ENCODE measurements at regions not wholly inside any gene's neighbourhood (a gene's known extent, or its start where the extent isn't known, plus 50 kb on each side); places are given as distances from the start of the nearest gene placed in this dataset.
A peak's percentile ranks its signal among the peaks of the same experiment; 100 is the strongest.

GRCh38 chr4:18297684-18298083, 276.1 kb upstream of the LCORL start:
- Histone ChIP-seq H3K4me2 (ENCODE audit: control insufficient read depth, insufficient read depth) (no peak overlapping the region), H3K27me3 (replicated peaks in 1 of 2; ENCODE audit: control insufficient read depth in 2 of 2, insufficient read depth in 2 of 2, low read length in 1 of 2) (no peaks in the 10 kb centered on the region), H3K4me1 (ENCODE audit: control insufficient read depth, insufficient read depth, low read length) (no peaks in the 10 kb centered on the region), H4K20me1 (ENCODE audit: control insufficient read depth, insufficient read depth) (no peaks in the 10 kb centered on the region), H3K27ac (ENCODE audit: control insufficient read depth, insufficient read depth) (no peak overlapping the region), H3K36me3 (ENCODE audit: control insufficient read depth in 2 of 2, insufficient read depth in 2 of 2, low read length in 1 of 2) (no peaks in the 10 kb centered on the region), H3K79me2 (ENCODE audit: control insufficient read depth, insufficient read depth, low read length) (no peaks in the 10 kb centered on the region), H3K9ac (ENCODE audit: control insufficient read depth, insufficient read depth, low read length) (no peak overlapping the region), H3K4me3 (no peak overlapping the region), H3K9me3 (replicated peaks; ENCODE audit: control insufficient read depth, insufficient read depth, low read length) (no peaks in the 10 kb centered on the region), H2AFZ (ENCODE audit: control insufficient read depth, low read depth, low read length) (peak overlapping the region; percentile 17; the same call in 1 of the 2 replicates)
- ChIA-PET CTCF (interaction anchor here (1.0 kb wide), 1 partner anchor 480 kb away, joined by 3 read pairs; no protein-coding TSS in a partner anchor), RAD21 (ENCODE audit: unreplicated experiment) (interaction anchor here (1.0 kb wide), 1 partner anchor 481 kb away, joined by 4 read pairs; no protein-coding TSS in a partner anchor), SMC1A (ENCODE audit: uncharacterized antibody, unreplicated experiment) (interaction anchor here (0.6 to 1.6 kb wide), 2 partner anchors 13 to 15 kb away, joined by 3 to 7 read pairs; no protein-coding TSS in a partner anchor), POLR2A (no interaction called here)
- intact Hi-C loops (cut with micrococcal nuclease; ENCODE audit: unreplicated experiment) (no loop called here), in situ Hi-C loops (cut with MboI) (no loop called here)
- FAIRE-seq, result no peak
- no peak for DNase-seq (ENCODE audit: low read depth, low spot score)
- 39% methylated on average over 2 of the region's 2 CpGs for WGBS (ENCODE audit: insufficient coverage, insufficient replicate concordance, low lambda C conversion rate, missing lambda C conversion rate)
- BruUV-seq (replicated peaks), result no TSS peak
- ATAC-seq, result peak; percentile 59
- TF ChIP-seq NKRF (conservative IDR thresholded peaks at IDR 0.05) (no peak), GATAD2B (conservative IDR thresholded peaks at IDR 0.05; ENCODE audit: low read depth) (no peak), CBFB (IDR thresholded peaks at IDR 0.05; ENCODE audit: low read depth) (no peak), ZNF217 (IDR thresholded peaks at IDR 0.05) (no peak), CEBPB (IDR thresholded peaks at IDR 0.05; ENCODE audit: borderline replicate concordance in 1 of 2, low read depth in 2 of 2, low read length in 2 of 2) (no peak), TCF3 (IDR thresholded peaks at IDR 0.05; ENCODE audit: borderline replicate concordance, insufficient read depth, low read depth, low read length) (no peak), EZH2 (IDR thresholded peaks at IDR 0.05; ENCODE audit: borderline replicate concordance, control insufficient read depth, low read depth, low read length) (no peak), EGR1 (IDR thresholded peaks at IDR 0.05; ENCODE audit: borderline replicate concordance in 1 of 2, low read depth in 2 of 2, low read length in 2 of 2) (no peak), NFYB (IDR thresholded peaks at IDR 0.05; ENCODE audit: insufficient read depth, low read depth, low read length) (no peak), NR2C2 (IDR thresholded peaks at IDR 0.05; ENCODE audit: borderline replicate concordance, control insufficient read depth, insufficient read length, low read depth) (no peak), CUX1 (IDR thresholded peaks at IDR 0.05; ENCODE audit: insufficient replicate concordance, low read depth, low read length) (no peak), ZNF274 (IDR thresholded peaks at IDR 0.05; ENCODE audit: insufficient read depth, insufficient read length) (no peak), PML (IDR thresholded peaks at IDR 0.05; ENCODE audit: low read length) (no peak)

Data from GM12878 (cell line).